HG03066 (cell line): ENCODE measurements at regions not wholly inside any gene's neighbourhood (a gene's known extent, or its start where the extent isn't known, plus 50 kb on each side); places are given as distances from the start of the nearest gene placed in this dataset.

ENCODE experiments used
- ATAC-seq: cut with Tn5 transposase; IDR thresholded peaks from one replicate; pipeline ENCODE4 v1.9.1; 2021; ENCODE audit warnings: low read depth; ENCODE audit not compliant: unreplicated experiment

- no peak for ATAC-seq
Measured at GRCh38 chr5:5623397-5623796, 200.9 kb downstream of the ICE1 start.

- no peak for ATAC-seq
Measured at GRCh38 chr5:5622806-5623205, 200.3 kb downstream of the ICE1 start.

- no peak for ATAC-seq
Measured at GRCh38 chr5:5619546-5619945, 197.1 kb downstream of the ICE1 start.

- ATAC-seq = no peak
Measured at GRCh38 chr5:5617024-5617423, 194.5 kb downstream of the ICE1 start.

- no peak for ATAC-seq
Measured at GRCh38 chr5:5616247-5616895, 193.9 kb downstream of the ICE1 start.

- no peak for ATAC-seq
Measured at GRCh38 chr5:5615569-5615968, 193.1 kb downstream of the ICE1 start.

GRCh38 chr5:5613261-5613990 is 190.9 kb downstream of the ICE1 start:
- ATAC-seq = no peak

GRCh38 chr5:5612096-5612495 is 189.6 kb downstream of the ICE1 start:
- ATAC-seq = no peak

GRCh38 chr5:5609935-5610334 is 187.5 kb downstream of the ICE1 start:
- no peak for ATAC-seq

GRCh38 chr5:5605170-5605764 is 182.8 kb downstream of the ICE1 start:
- ATAC-seq = no peak

- no peak for ATAC-seq
Measured at GRCh38 chr5:5602554-5602953, 180.1 kb downstream of the ICE1 start.

GRCh38 chr5:5598547-5599113 is 176.2 kb downstream of the ICE1 start:
- no peak for ATAC-seq

- ATAC-seq = no peak
Measured at GRCh38 chr5:5593391-5593790, 170.9 kb downstream of the ICE1 start.

GRCh38 chr5:5592541-5592940 is 170.1 kb downstream of the ICE1 start:
- no peak for ATAC-seq

- ATAC-seq = no peak
Measured at GRCh38 chr5:5591567-5591966, 169.1 kb downstream of the ICE1 start.

- no peak for ATAC-seq
Measured at GRCh38 chr5:5589857-5590256, 167.4 kb downstream of the ICE1 start.

GRCh38 chr5:5588887-5589826 is 166.7 kb downstream of the ICE1 start:
- ATAC-seq = no peak

GRCh38 chr5:5588386-5588785 is 165.9 kb downstream of the ICE1 start:
- no peak for ATAC-seq

GRCh38 chr5:5587474-5587873 is 165.0 kb downstream of the ICE1 start:
- no peak for ATAC-seq

- no peak for ATAC-seq
Measured at GRCh38 chr5:5586721-5587120, 164.2 kb downstream of the ICE1 start.
